Astrocyte (in vitro differentiated cells and primary cell): ENCODE measurements at regions not wholly inside any gene's neighbourhood (a gene's known extent, or its start where the extent isn't known, plus 50 kb on each side); places are given as distances from the start of the nearest gene placed in this dataset.

ENCODE experiments used
- DNase-seq: peaks from one replicate; pipeline ENCODE4 v3.0.0-alpha.2; 2010; ENCODE audit warnings: low read depth
- FAIRE-seq: peaks from 2 replicates; lab custom pipeline; 2011; peaks lifted over from hg19 to GRCh38; lab: Jason Lieb, UNC
- H2AFZ ChIP-seq: 2 replicates; pipeline ENCODE4 v1.6.0; 2012; ENCODE audit warnings: low read depth, low read length, inconsistent platforms
- H3K27ac ChIP-seq: 2 replicates; pipeline ENCODE4 v1.5.1; 2011; ENCODE audit warnings: low read depth, low read length, inconsistent platforms
- H3K27me3 ChIP-seq: 2 replicates; pipeline ENCODE4 v1.6.0; 2011; ENCODE audit warnings: low read length, inconsistent platforms; ENCODE audit not compliant: insufficient read depth
- H3K36me3 ChIP-seq: 2 replicates; pipeline ENCODE4 v1.5.1; 2011; ENCODE audit warnings: low read length, inconsistent platforms; ENCODE audit not compliant: insufficient read depth
- H3K4me1 ChIP-seq: 2 replicates; pipeline ENCODE4 v1.5.1; 2011; ENCODE audit warnings: low read length, inconsistent platforms; ENCODE audit not compliant: insufficient read depth
- H3K4me2 ChIP-seq: 2 replicates; pipeline ENCODE4 v1.6.0; 2012; ENCODE audit warnings: low read length, inconsistent platforms
- H3K4me3 ChIP-seq: 2 replicates; pipeline ENCODE4 v1.5.1; 2011; ENCODE audit warnings: low read depth, mild to moderate bottlenecking, low read length, inconsistent platforms; ENCODE audit not compliant: insufficient read depth
- H3K79me2 ChIP-seq: 2 replicates; pipeline ENCODE4 v1.6.0; 2012; ENCODE audit warnings: mild to moderate bottlenecking, low read length, inconsistent platforms; ENCODE audit not compliant: insufficient read depth
- H3K9ac ChIP-seq: 2 replicates; pipeline ENCODE4 v1.6.0; 2012; ENCODE audit warnings: mild to moderate bottlenecking, low read length, inconsistent platforms
- H3K9me3 ChIP-seq: 2 replicates; pipeline ENCODE4 v1.5.1; 2012; ENCODE audit warnings: low read depth, mild to moderate bottlenecking, low read length, inconsistent platforms; ENCODE audit not compliant: insufficient read depth
- H4K20me1 ChIP-seq: 2 replicates; pipeline ENCODE4 v1.6.0; 2012; ENCODE audit warnings: low read length, inconsistent platforms; ENCODE audit not compliant: insufficient read depth
- H3K27ac Mint-ChIP-seq: one replicate; pipeline ENCODE4 v1.8.0; 2021; ENCODE audit warnings: mild to moderate bottlenecking, mixed read lengths; ENCODE audit not compliant: unreplicated experiment
- H3K27me3 Mint-ChIP-seq: one replicate; pipeline ENCODE4 v1.8.0; 2021; ENCODE audit warnings: low read depth, mixed read lengths; ENCODE audit not compliant: unreplicated experiment
- H3K36me3 Mint-ChIP-seq: one replicate; pipeline ENCODE4 v1.8.0; 2021; ENCODE audit warnings: low read depth, mixed read lengths; ENCODE audit not compliant: unreplicated experiment
- H3K4me1 Mint-ChIP-seq: one replicate; pipeline ENCODE4 v1.8.0; 2021; ENCODE audit warnings: low read depth, mixed read lengths; ENCODE audit not compliant: unreplicated experiment
- H3K4me3 Mint-ChIP-seq: one replicate; pipeline ENCODE4 v1.8.0; 2021; ENCODE audit warnings: mild to moderate bottlenecking, moderate library complexity, mixed read lengths; ENCODE audit not compliant: unreplicated experiment
- H3K9me3 Mint-ChIP-seq: one replicate; pipeline ENCODE4 v1.8.0; 2021; ENCODE audit warnings: mild to moderate bottlenecking, mixed read lengths; ENCODE audit not compliant: unreplicated experiment
- CTCF ChIP-seq: IDR thresholded peaks from 2 replicates; pipeline ENCODE4 v1.5.1; 2011; ENCODE audit warnings: low read depth, mild to moderate bottlenecking, inconsistent platforms, low read length, moderate library complexity; ENCODE audit not compliant: insufficient read depth
- EZH2 ChIP-seq: IDR thresholded peaks from 2 replicates; pipeline ENCODE4 v1.6.1; 2012; ENCODE audit warnings: mild to moderate bottlenecking, low read length, inconsistent platforms; ENCODE audit not compliant: insufficient read depth

GRCh38 chr18:34655131-34655530 lies 55.0 kb upstream of the DTNA start:
- Histone ChIP-seq H4K20me1 (no peaks in the 10 kb centered on the region), H3K4me3 (no peak overlapping the region), H3K4me1 (peaks cover 22% of the 10 kb centered on the region), H2AFZ (no peak overlapping the region), H3K27me3 (no peaks in the 10 kb centered on the region), H3K36me3 (no peaks in the 10 kb centered on the region), H3K9me3 (no peaks in the 10 kb centered on the region), H3K27ac (no peak overlapping the region), H3K4me2 (no peak overlapping the region), H3K9ac (no peak overlapping the region), H3K79me2 (no peaks in the 10 kb centered on the region)
- Mint-ChIP-seq H3K4me3 (no peak overlapping the region), H3K27me3 (no peaks in the 10 kb centered on the region), H3K27ac (no peak overlapping the region), H3K9me3 (no peaks in the 10 kb centered on the region), H3K4me1 (peaks cover 40% of the 10 kb centered on the region), H3K36me3 (no peaks in the 10 kb centered on the region)
- no peak for TF ChIP-seq EZH2
- no peak for TF ChIP-seq CTCF
- DNase-seq = no peak
- FAIRE-seq = no peak

- no peaks in the 10 kb centered on the region for H3K9me3 Mint-ChIP-seq
- DNase-seq (no peak), FAIRE-seq (no peak)
- H3K4me1 ChIP-seq = peaks cover 23% of the 10 kb centered on the region
- H3K4me2 ChIP-seq = no peak overlapping the region
- no peak overlapping the region for H3K27ac ChIP-seq
- H4K20me1 ChIP-seq = no peaks in the 10 kb centered on the region
- H3K27me3 ChIP-seq = no peaks in the 10 kb centered on the region
- H3K4me3 Mint-ChIP-seq = no peak overlapping the region
- peaks cover 40% of the 10 kb centered on the region for H3K4me1 Mint-ChIP-seq
- H3K27ac Mint-ChIP-seq = peak overlapping the region; percentile 73
- H3K36me3 Mint-ChIP-seq = no peaks in the 10 kb centered on the region
- no peaks in the 10 kb centered on the region for H3K36me3 ChIP-seq
- H3K9ac ChIP-seq = no peak overlapping the region
- no peaks in the 10 kb centered on the region for H3K79me2 ChIP-seq
- H3K4me3 ChIP-seq = no peak overlapping the region
- TF ChIP-seq EZH2 = no peak
- TF ChIP-seq CTCF = no peak
- H3K9me3 ChIP-seq = no peaks in the 10 kb centered on the region
- H2AFZ ChIP-seq = no peak overlapping the region
- H3K27me3 Mint-ChIP-seq = no peaks in the 10 kb centered on the region
These were observed 52.1 kb upstream of the DTNA start for GRCh38 chr18:34657860-34658500.
